Esophagus muscularis mucosa (tissue), 3 donors: ENCODE measurements at regions not wholly inside any gene's neighbourhood (a gene's known extent, or its start where the extent isn't known, plus 50 kb on each side); places are given as distances from the start of the nearest gene placed in this dataset.

Source experiments
- POLR2A ChIP-seq: fragments of 450-650 bp; IDR thresholded peaks from one replicate; pipeline ENCODE4 v1.6.1; 2017; ENCODE audit warnings: antibody characterized with exemption, moderate library complexity, mild to moderate bottlenecking, low read depth
- POLR2AphosphoS5 ChIP-seq, 2 donors: sonication (generic); formaldehyde crosslinking; IDR thresholded peaks; one replicate each; pipeline ENCODE4 v1.6.1; 2017; ENCODE audit warnings: antibody characterized with exemption in 2 of 2
- TF ChIP-seq, protein P1 (sequence below), 3 experiments: fragments of 200-600 bp in 2 of 3; fragments of 450-650 bp in 1 of 3; sonication (generic) in 2 of 3; IDR thresholded peaks; one replicate each; pipeline ENCODE4 v1.5.1; 2017 to 2019; ENCODE audit warnings: antibody characterized with exemption in 3 of 3, mild to moderate bottlenecking in 2 of 3, moderate library complexity in 1 of 3

DNA sequence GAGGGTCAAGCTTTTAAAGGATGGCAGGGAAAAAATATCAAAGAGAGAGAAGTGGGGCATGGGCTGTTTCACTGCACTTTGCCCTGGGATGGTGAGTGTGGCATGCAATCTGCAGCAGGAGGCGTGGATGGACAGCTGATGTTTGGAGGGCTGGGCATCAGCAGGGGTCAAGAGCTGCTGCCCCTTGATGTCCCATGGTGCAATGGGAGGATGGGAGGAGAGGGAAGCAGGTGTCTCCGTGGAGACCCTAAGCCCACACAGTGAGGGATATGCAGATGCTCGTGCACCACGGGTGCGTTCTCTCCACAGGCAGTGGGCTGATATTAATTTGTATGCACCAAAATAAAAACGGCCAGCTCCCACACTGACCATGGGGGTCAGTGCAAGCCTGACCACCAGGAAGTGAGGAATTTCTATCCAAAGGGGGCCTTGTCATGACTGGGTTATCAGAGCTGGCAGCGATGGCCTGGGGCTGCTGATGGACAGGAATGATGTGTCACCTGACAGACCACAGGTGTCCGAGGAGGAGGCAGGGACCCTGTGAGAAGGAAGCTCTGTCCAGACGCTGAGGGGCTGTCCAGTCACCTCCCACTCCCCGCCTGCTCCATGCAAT is 183.6 kb downstream of the IRF8 start:
- TF ChIP-seq, protein P1, sequence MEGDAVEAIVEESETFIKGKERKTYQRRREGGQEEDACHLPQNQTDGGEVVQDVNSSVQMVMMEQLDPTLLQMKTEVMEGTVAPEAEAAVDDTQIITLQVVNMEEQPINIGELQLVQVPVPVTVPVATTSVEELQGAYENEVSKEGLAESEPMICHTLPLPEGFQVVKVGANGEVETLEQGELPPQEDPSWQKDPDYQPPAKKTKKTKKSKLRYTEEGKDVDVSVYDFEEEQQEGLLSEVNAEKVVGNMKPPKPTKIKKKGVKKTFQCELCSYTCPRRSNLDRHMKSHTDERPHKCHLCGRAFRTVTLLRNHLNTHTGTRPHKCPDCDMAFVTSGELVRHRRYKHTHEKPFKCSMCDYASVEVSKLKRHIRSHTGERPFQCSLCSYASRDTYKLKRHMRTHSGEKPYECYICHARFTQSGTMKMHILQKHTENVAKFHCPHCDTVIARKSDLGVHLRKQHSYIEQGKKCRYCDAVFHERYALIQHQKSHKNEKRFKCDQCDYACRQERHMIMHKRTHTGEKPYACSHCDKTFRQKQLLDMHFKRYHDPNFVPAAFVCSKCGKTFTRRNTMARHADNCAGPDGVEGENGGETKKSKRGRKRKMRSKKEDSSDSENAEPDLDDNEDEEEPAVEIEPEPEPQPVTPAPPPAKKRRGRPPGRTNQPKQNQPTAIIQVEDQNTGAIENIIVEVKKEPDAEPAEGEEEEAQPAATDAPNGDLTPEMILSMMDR (IDR thresholded peaks at IDR 0.05), result no peak
- TF ChIP-seq POLR2A, result no peak
- no peak for TF ChIP-seq POLR2AphosphoS5 (IDR thresholded peaks at IDR 0.05)
